ENCODE measurements at regions not wholly inside any gene's neighbourhood (a gene's known extent, or its start where the extent isn't known, plus 50 kb on each side); places are given as distances from the start of the nearest gene placed in this dataset.
"Not testable (repeated sequence)": the region's sequence is repeated elsewhere in the genome, so short reads cannot be mapped to it uniquely, and the experiment has no call there.

GRCh38 chr16:61421111-61421510 lies 615.1 kb downstream of the CDH8 start:
- DNase-seq: no peak

GRCh38 chr16:61419791-61420190 lies 616.4 kb downstream of the CDH8 start:
- no peak for DNase-seq

- not testable (repeated sequence) for DNase-seq
Observed at GRCh38 chr16:61418802-61419201, 617.4 kb downstream of the CDH8 start.

GRCh38 chr16:61415126-61415525 lies 621.1 kb downstream of the CDH8 start:
- DNase-seq: no peak

- no peak for DNase-seq
Observed at GRCh38 chr16:61413021-61413420, 623.2 kb downstream of the CDH8 start.

- no peak for DNase-seq
Observed at GRCh38 chr16:61412562-61412961, 623.7 kb downstream of the CDH8 start.

GRCh38 chr16:61409604-61410003 lies 626.6 kb downstream of the CDH8 start:
- DNase-seq: no peak

GRCh38 chr16:61403386-61403785 lies 632.9 kb downstream of the CDH8 start:
- no peak for DNase-seq

- no peak for DNase-seq
Observed at GRCh38 chr16:61391896-61392295, 644.3 kb downstream of the CDH8 start.

GRCh38 chr16:61390965-61391637 lies 645.1 kb downstream of the CDH8 start:
- no peak for DNase-seq

- no peak for DNase-seq
Observed at GRCh38 chr16:61385392-61386071, 650.7 kb downstream of the CDH8 start.

- DNase-seq: no peak
Observed at GRCh38 chr16:61382435-61382834, 653.8 kb downstream of the CDH8 start.

GRCh38 chr16:61379311-61379710 lies 656.9 kb downstream of the CDH8 start:
- DNase-seq: no peak

GRCh38 chr16:61374071-61374470 lies 662.2 kb downstream of the CDH8 start:
- DNase-seq: no peak

- no peak for DNase-seq
Observed at GRCh38 chr16:61371881-61372280, 664.4 kb downstream of the CDH8 start.

GRCh38 chr16:61371388-61371787 lies 664.9 kb downstream of the CDH8 start:
- no peak for DNase-seq

GRCh38 chr16:61370564-61370963 lies 665.7 kb downstream of the CDH8 start:
- DNase-seq: no peak

GRCh38 chr16:61366006-61366405 lies 670.2 kb downstream of the CDH8 start:
- DNase-seq: no peak

- DNase-seq: no peak
Observed at GRCh38 chr16:61364990-61365389, 671.2 kb downstream of the CDH8 start.

GRCh38 chr16:61362585-61362984 lies 673.7 kb downstream of the CDH8 start:
- DNase-seq: no peak

- no peak for DNase-seq
Observed at GRCh38 chr16:61344791-61345190, 691.4 kb downstream of the CDH8 start.

- DNase-seq: no peak
Observed at GRCh38 chr16:61332461-61332860, 703.8 kb downstream of the CDH8 start.

- no peak for DNase-seq
Observed at GRCh38 chr16:61324044-61324443, 712.2 kb downstream of the CDH8 start.

GRCh38 chr16:61323456-61323855 lies 712.8 kb downstream of the CDH8 start:
- no peak for DNase-seq

- DNase-seq: no peak
Observed at GRCh38 chr16:61320791-61321190, 715.4 kb downstream of the CDH8 start.

Data from activated CD8-positive, alpha-beta memory T cell treated with anti-CD3 and anti-CD28 coated beads, Interleukin-2, amount 50 U/mL, for 4 hours (primary cell).